PFSK-1 (cell line): ENCODE measurements at regions not wholly inside any gene's neighbourhood (a gene's known extent, or its start where the extent isn't known, plus 50 kb on each side); places are given as distances from the start of the nearest gene placed in this dataset.

Source experiments
- FOXP2 ChIP-seq: optimal IDR thresholded peaks from 2 replicates; pipeline ENCODE3; 2011; ENCODE audit warnings: borderline replicate concordance, control low read depth, inconsistent platforms; ENCODE audit not compliant: insufficient read depth; ENCODE audit errors: extremely low read length, extremely low read depth
- POLR2AphosphoS5 ChIP-seq: IDR thresholded peaks from 2 replicates; pipeline ENCODE4 v1.6.1; 2012; ENCODE audit warnings: low read depth, mild to moderate bottlenecking, control low read depth, low read length, moderate library complexity
- REST ChIP-seq, 2 experiments: IDR thresholded peaks; 2 replicates each; pipeline versions ENCODE4 v1.6.1 to v1.8.0; 2011 to 2012; ENCODE audit warnings: low read depth in 2 of 2, low read length in 2 of 2, control low read depth in 1 of 2, inconsistent platforms in 1 of 2, mild to moderate bottlenecking in 1 of 2, moderate library complexity in 1 of 2; ENCODE audit not compliant: insufficient read depth in 1 of 2
- SIN3A ChIP-seq: IDR thresholded peaks from 2 replicates; pipeline ENCODE4 v1.6.1; 2012; ENCODE audit warnings: mild to moderate bottlenecking, low read length, moderate library complexity, borderline replicate concordance; ENCODE audit not compliant: insufficient read depth
- TAF1 ChIP-seq: IDR thresholded peaks from 2 replicates; pipeline ENCODE4 v1.6.1; 2012; ENCODE audit warnings: low read length, control low read depth, borderline replicate concordance; ENCODE audit not compliant: insufficient read depth

- TF ChIP-seq SIN3A (no peak), FOXP2 (no peak), TAF1 (no peak), POLR2AphosphoS5 (no peak), REST (IDR thresholded peaks at IDR 0.05; ENCODE audit: insufficient read depth in 1 of 2, low read depth in 2 of 2, low read length in 2 of 2) (no peak)
Measured at GRCh38 chr2:204495381-204495780, 49.9 kb upstream of the PARD3B start.
